ENCODE measurements at regions not wholly inside any gene's neighbourhood (a gene's known extent, or its start where the extent isn't known, plus 50 kb on each side); places are given as distances from the start of the nearest gene placed in this dataset.

- no peak for DNase-seq
Measured at GRCh38 chr7:19834566-19834965, 61.1 kb upstream of the TMEM196 start.

GRCh38 chr7:19830604-19831003, 57.2 kb upstream of the TMEM196 start:
- no peak for DNase-seq

Measured in suppressor macrophage treated with lipopolysaccharide for 1 hour (primary cell).